Stimulated activated CD4-positive, alpha-beta T cell treated with anti-CD3 and anti-CD28 coated beads, Interleukin-12 subunit alpha, Interleukin-12 subunit beta, amount 100 ng/mL, for 48 hours (primary cell): ENCODE measurements at regions not wholly inside any gene's neighbourhood (a gene's known extent, or its start where the extent isn't known, plus 50 kb on each side); places are given as distances from the start of the nearest gene placed in this dataset.
"Not testable (repeated sequence)": the region's sequence is repeated elsewhere in the genome, so short reads cannot be mapped to it uniquely, and the experiment has no call there.

ENCODE experiments used
- DNase-seq, 3 donors: peaks; one replicate each; pipeline ENCODE4 v3.0.0-alpha.2; 2020; ENCODE audit warnings: low read depth in 2 of 3, low spot score in 1 of 3

DNA sequence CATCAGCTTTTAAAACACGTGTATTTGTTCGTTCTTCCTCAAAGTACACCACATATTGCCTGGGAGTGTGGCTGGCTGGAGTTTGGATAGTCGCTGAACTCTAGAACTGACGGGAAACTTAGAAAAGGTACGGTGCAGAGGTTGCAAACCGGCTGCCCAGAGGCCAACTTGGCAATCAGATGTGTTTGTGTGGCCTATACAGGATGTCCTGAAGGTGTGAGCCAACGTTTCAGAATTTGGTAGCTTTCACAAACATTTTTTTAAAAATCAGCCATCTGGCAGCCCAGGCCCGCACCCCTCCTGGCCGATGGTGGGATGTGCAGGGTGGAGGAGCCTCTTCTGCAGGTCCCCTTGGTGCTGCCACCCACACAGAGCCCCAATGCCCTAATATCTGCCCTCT lies 73.6 kb upstream of the SLC25A33 start:
- no peak for DNase-seq

DNA sequence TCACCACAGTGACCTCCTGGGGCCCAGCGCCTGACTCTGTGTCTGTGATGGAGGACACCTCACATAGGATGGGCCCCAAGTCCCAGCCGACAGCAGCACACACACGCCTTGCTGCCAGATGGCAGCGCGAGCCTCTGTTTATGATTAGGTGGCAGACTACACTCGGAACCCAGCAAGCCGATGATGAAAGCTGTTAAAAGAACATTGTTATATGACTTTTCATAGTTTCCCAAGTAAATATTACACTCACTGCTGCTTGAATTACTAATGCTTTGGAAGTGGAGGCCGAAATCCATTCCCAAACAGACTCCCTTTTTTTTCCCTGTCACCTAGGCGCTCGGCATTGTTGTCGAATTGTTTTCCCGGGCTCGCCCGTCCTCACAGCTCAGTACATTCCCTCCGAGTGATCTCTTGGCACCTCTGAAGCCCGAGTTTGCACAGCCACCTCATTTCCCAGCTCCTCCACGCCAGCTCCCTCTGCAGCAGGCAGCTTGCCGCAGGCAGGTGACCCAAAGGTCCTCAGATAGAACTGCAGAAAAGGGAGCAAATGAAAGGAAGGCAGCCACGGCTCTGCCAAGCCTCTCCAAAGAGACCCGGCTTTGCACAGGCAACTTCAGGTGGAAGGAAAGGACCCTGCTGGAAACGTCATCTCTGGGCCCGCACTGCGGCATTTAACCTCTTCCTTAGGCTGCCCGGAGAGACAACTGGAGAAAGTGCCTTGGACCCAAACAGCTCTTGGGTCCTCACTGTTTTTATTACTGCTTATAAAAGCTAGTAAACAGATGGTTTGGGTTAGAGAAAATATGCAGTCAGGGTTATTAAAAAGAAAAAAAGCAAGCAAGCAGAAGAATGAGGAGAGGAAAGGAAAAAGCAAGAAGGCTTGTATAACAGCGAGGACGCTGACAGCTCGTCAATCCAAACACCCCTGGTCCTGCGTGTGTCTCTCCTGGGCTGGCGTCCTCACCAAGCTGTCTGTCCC lies 72.2 kb upstream of the SLC25A33 start:
- DNase-seq: no peak

DNA sequence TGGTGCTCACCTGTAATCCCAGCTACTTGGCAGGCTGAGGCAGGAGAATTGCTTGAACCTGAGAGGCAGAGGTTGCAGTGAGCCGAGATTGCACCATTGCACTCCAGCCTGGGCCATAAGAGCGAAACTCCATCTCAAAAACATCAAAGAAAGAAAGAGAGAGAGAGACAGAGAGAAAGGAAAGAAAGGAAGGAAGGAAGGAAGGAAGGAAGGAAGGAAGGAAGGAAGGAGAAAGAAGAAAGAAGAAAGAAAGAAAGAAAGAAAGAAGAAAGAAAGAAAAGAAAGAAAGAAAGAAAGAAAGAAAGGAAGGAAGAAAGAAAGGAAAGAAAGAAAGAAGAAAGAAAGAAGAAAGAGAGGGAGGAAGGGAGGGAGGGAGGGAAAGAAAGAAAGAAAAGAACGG lies 69.4 kb upstream of the SLC25A33 start:
- DNase-seq: not testable (repeated sequence)

DNA sequence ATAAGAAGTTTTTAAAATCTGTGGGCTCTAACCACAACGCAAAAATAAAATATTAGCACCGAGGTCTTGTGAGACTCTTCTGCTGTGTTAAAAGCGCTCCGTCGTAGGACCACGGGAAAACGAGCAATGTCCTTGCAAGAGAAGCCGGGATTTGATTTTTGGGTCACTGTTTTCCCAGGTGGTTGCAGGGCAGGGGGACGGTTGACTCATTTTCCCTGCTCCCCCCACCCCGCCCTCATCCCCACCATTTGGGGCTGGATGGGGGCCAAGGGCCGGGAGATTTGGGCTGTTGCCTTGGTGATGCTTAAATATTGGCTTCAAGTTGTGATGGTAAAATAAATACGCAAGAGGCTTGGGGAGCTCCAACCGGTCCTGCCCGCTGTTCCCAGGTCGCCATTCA lies 67.6 kb upstream of the SLC25A33 start:
- DNase-seq: no peak

DNA sequence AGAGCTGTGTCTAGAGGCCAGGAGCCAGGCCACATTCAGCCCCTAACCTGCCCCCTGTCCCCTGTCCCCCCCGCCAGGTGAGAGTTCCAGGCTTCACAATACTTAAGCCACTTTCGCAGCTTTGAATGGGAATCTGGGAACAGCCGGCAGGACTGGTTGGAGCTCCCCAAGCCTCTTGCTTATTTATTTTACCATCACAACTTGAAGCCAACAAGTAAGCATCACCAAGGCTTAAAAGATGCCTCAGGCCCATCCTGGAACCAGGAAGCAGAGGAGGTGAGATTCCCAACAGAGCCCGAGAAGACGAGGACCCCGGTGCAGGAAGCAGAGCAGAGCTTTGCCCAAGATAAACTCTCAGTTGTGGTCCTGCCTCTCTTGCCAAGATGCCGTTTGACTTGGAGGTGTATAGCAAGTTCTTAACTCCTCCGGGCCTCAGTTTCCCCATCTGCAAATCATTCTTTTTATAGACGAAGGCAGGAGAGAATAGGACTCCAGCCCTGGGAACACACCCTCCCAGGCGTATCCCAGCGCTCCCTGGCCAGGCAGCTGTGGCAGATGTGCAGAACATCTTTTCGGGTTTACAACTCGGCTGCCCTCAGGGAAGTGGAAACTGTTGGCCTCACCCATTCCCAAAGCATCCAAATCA lies 66.8 kb upstream of the SLC25A33 start:
- DNase-seq: no peak

DNA sequence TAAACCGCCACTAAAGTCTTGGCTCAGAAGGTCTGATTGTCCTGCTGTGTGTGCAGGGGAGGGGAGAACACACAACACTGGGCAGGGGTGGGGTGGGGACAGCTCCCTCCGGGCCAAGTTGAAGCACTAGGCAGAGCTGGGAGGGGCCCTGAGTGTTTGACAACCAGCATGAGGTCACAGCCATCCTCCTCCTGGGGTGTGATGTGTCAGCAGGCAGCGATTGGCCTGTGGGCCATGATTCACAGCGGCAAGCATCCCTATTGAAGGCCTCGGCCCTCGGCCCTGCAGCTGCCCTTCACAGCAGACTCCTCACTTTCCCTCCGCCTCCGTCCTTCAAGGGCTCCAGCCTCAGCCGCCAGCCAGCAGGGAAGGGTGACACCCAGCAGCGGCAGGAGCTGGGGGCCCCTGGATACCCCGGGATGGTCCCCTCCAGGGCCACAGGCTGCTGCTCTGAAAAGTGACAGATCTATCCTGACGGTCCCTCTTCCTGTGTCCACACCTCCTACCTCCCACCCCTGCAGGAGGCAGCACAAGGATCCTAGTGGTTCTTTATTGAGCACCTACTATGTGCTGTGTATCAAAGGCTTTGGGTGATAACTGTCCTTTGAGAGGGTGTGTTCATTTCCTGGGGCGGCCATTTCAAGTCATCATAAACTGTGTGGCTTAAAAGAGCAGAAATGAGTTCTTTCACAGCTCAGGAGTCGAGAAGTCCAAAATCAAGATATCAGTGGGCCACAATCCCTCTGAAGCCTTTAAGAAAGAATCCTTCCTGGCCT lies 66.0 kb upstream of the SLC25A33 start:
- no peak for DNase-seq

DNA sequence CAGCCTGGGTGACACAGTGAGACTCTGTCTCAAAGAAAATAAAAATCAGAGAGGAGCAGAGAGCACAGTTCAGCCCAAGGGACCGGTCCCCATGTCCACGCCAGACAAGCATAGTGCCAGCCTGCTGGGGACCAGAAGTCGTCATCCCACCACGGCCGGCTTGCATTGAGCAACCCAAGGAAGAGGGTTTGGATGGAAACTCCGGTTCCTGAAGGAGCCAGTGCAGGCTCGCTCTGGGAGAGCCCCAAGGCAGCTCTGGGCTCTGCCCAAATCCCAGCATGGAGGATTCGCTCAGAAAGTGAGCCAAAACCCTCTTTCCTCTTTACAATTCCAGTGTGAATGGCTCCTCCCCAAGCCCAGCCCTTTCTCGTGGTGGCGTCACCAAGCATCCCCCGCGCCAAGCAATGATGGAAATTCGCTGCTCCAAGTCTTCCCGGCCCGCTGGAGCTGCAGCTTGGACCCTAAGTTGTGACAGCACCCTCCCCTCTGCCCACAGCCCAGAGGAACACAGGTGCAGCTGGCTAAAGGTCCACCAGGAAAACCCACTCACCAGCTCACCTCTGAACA lies 64.1 kb upstream of the SLC25A33 start:
- DNase-seq: no peak

DNA sequence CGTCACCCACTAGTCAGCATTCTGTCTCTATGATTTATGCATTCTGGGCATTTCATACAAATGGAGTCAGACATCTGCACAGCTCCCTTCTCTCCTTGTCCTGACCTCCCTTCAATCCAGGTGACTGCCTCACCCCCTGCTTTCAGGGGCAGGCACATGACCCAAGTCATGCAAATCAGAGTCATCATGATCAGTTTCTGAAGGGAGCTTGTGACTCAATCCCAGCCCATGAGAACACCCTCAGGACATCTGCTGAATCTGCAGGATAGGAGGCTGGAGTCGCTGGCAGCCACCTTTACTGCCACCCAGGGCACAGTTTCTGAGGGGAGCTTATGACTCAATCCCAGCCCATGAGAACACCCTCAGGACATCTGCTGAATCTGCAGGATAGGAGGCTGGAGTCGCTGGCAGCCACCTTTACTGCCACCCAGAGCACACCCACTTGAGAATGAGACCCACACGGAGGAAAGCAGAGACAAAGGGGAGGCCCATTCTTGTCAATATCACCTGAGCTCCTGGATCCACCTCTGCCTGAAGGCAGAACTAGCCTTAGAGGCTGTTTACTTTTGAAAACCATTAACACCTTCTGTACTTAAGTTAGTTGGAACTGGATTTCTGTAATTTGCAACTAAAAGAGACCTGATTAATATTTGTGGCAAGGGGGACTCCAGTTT lies 62.3 kb upstream of the SLC25A33 start:
- DNase-seq: no peak

DNA sequence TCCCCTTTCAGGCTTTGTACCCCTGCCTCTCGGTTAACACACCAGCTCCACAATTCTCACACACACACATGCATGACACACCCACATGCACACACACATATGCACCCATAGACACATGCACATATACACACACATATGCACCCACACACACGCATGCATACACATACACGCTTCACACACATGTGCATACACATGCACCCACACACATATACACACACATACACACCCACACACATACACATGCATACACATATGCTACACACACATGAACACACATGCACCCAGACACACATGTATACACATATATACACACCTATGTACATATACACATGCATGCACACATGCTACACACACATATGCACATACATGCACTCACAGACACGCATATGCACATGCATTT lies 61.7 kb upstream of the SLC25A33 start:
- DNase-seq: no peak

DNA sequence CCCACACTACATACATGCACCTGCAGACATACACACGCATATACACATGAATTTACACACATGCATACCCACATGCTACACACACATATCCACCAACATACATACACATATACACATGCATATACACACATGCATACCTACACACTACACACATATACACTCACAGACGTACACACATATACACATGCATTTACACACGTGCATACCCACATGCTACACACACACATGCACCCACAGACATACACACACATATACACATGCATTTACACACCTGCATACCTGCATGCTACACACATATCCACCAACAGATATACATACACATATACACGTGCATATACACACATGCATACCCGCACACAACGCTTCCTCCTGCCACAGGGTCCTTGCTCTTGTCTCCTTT lies 61.2 kb upstream of the SLC25A33 start:
- DNase-seq: no peak

DNA sequence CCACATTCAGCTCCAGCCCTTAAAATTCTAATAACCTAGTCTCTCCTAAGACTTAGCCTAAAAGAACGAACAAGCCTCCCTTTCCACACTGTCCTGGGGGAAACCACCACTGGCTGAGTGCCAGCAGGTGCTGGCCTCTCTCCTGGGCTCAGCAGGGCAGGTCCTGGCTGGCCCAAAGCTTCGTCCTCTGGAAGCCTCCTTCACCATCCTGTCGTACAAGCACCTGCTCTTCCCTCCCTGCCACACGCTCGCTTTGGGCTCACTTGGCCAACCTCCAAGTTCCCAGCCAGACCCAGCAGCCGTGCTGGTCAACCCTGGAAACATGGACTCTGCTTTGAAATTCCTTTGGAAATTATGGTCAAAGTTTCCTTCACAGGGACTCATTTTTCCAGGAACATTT lies 58.2 kb upstream of the SLC25A33 start:
- no peak for DNase-seq

DNA sequence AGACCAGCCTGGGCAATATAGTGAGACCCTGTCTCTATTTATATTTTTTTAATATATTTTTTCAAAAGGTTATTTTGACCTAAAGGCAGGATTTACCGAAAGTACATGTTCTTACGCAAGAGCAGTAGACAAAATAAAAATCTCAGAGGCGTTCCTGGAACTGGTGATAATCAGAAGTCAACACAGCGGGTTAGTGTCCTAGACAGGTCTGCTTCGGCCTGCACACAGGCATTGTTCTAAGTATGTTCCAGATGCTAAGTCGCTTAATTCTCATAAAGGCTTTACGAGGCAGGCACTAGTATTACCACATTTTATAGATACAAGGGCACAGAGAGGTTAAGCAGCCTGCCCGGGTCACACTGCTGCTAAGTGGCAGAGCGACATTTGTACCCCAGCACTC lies 56.9 kb upstream of the SLC25A33 start:
- no peak for DNase-seq

DNA sequence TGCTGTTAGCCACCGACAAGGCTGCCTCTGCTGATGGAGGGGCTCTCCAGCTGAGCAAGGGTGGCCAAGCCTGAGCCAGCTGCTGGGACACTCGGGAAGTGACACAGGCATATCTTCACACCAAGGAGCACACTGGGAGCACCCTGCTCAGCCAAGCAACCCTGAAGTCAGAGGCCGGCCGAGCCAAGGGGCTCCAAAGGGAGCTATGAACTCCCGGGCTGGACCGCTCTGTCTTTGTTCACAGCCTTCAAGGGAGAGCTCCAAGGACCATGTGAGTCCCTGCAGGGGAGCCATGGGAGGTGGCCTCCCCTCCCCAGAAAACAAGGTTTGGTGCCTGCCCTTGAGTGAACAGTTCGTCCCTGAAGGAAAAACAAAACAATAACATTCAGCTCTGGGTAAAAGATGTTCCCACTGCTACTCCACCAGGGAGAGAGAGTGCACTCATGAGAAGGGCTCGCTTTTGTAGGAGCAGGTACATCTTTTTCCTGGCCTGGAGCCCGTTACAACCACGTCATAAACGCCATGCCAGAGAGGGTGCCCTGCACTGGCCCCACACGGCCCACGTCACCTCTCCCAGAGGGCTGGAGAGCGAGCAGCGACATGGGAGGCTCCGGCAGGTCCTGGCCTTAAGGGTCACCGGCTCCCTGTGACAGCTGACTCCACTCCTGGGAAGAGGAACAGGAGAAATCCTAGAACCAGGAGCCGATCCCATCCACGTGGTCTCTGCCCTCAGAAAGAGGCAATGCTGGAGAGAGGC lies 56.3 kb upstream of the SLC25A33 start:
- no peak for DNase-seq

DNA sequence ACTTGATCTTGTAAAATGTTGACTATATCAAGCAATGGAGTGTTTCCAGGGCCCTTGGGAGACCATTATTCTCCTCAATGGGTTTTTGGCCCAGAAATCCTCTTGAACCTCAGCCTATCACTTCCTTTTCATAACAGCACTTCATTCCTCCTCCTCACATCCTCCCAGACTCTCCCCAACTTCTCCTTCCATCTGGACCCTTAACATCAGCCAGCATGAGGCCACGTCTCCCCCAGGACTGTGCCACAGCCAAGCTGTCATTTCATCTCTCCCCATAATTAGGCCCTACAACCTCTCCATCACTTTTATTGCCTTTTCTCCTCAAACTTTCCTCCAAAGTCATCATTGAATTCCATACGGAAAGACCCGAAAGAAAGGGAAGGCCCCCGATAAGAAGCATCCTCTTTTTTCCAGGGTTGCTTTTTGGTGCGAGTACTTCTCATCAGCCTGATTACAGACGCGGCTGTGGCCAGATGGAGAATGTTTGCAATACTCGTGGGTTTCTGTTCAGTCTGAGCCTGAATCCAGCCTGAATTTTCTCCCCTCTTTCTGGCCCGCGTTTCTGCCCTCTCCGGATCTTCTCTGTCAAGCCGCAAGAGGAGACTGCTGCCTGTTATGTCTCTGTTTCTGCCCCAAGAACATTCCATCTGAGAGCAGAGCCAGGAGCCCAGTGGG lies 52.7 kb upstream of the SLC25A33 start:
- DNase-seq: no peak
